ENCODE measurements at regions not wholly inside any gene's neighbourhood (a gene's known extent, or its start where the extent isn't known, plus 50 kb on each side); places are given as distances from the start of the nearest gene placed in this dataset.

DNA sequence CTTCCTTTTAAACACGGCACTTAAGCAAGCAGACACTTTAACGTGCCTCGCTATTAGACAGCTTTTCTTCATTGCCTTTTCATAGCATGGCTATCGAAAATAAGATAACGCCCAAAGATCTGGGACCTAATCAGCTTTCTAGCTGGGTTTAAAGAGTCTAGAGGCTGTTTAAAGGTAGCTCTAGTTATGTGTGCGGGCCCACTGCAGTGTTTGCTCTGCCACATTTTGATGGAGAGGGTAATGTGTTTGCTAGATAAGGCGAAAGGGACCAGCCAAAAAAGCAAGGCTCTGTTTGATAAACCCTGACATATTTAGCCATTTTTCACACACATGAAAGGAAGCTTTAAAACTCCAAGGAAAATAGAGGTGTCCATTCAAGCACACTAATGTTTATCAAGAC lies 91.6 kb downstream of the NR2F2 start:
- Histone ChIP-seq H3K4me3 (no peak overlapping the region), H3K9ac (ENCODE audit: insufficient read depth in 1 of 2, low read depth in 2 of 2, low read length in 2 of 2) (0 out of 4 replicates have a peak overlapping the region, but pooled peaks of 1 of the 2 experiments have one; percentile 28), H3K4me2 (ENCODE audit: insufficient read depth, low read length) (peak overlapping the region; percentile 5), H3K4me1 (replicated peaks in 1 of 2; ENCODE audit: control insufficient read depth in 2 of 2, insufficient read depth in 2 of 2, low read length in 2 of 2) (peaks cover 2 to 15% of the 10 kb centered on the region in 2 experiments; a peak in 3 of 5 replicates), H3K27me3 (ENCODE audit: control insufficient read depth in 2 of 2, insufficient read depth in 2 of 2, low read length in 2 of 2) (peaks cover 2 to 9% of the 10 kb centered on the region in 2 experiments; a peak in 4 of 5 replicates), H3K36me3 (ENCODE audit: control insufficient read depth, insufficient read depth, low read length) (no peaks in the 10 kb centered on the region), H3K9me1 (ENCODE audit: control insufficient read depth, insufficient read depth, low read length) (no peaks in the 10 kb centered on the region), H3K27ac (ENCODE audit: extremely low read depth, low read depth, low read length) (no peak overlapping the region; the same call in 2 of the 3 replicates), H4K20me1 (replicated peaks; ENCODE audit: control insufficient read depth, insufficient read depth, low read length) (no peaks in the 10 kb centered on the region), H2AFZ (ENCODE audit: low read depth, low read length) (peak overlapping the region; percentile 30), H3K79me2 (ENCODE audit: control insufficient read depth, insufficient read depth, low read length) (no peaks in the 10 kb centered on the region), H3K9me3 (replicated peaks; ENCODE audit: control insufficient read depth, insufficient read depth, low read depth, low read length) (no peaks in the 10 kb centered on the region)
- WGBS (ENCODE audit: insufficient coverage, low coverage, missing lambda C conversion rate), result 1% methylated on average over 7 of the region's 7 CpGs
- ATAC-seq (peak; percentile 92), FAIRE-seq (peak; percentile 94), DNase-seq (ENCODE audit: extremely low read depth in 1 of 4, low spot score in 3 of 4) (peak; percentile 43 to 85 (median 66))
- BruUV-seq (replicated peaks), result no TSS peak
- ChIA-PET POLR2A (interaction anchor here (0.6 to 1.2 kb wide), 3 partner anchors 15 to 50 kb away, joined by 3 read pairs; no protein-coding TSS in a partner anchor), CTCF (ENCODE audit: low intra/inter-chr PET ratio) (no interaction called here)
- in situ Hi-C loops (cut with MboI), result no loop called here
- intact Hi-C loops (cut with micrococcal nuclease), result loop anchor here (5.0 kb wide), 1 partner anchor 95 kb away; no protein-coding TSS in a partner anchor
- no peak for TF ChIP-seq ARID2 (IDR thresholded peaks at IDR 0.05)
- TF ChIP-seq YBX1 (IDR thresholded peaks at IDR 0.05), result no peak
- TF ChIP-seq POLR2H (tag; IDR thresholded peaks at IDR 0.05; ENCODE audit: low read depth), result no peak
- no peak for TF ChIP-seq THAP7 (CRISPR knock-in tag; IDR thresholded peaks at IDR 0.05)
- TF ChIP-seq ARNT (IDR thresholded peaks at IDR 0.05), result no peak
- TF ChIP-seq TEAD4 (IDR thresholded peaks at IDR 0.05; ENCODE audit: low read length), result peak; percentile 89
- no peak for TF ChIP-seq TEAD4 (CRISPR knock-in tag; IDR thresholded peaks at IDR 0.05; ENCODE audit: borderline replicate concordance)
- no peak for TF ChIP-seq PHB2 (IDR thresholded peaks at IDR 0.05; ENCODE audit: low read depth)
- peak; percentile 26; the same call in 1 of the 2 replicates for TF ChIP-seq SMARCC2 (IDR thresholded peaks at IDR 0.05; ENCODE audit: low read depth)
- TF ChIP-seq EZH2 (IDR thresholded peaks at IDR 0.05; ENCODE audit: borderline replicate concordance, low read depth, low read length), result no peak
- TF ChIP-seq, protein P1, sequence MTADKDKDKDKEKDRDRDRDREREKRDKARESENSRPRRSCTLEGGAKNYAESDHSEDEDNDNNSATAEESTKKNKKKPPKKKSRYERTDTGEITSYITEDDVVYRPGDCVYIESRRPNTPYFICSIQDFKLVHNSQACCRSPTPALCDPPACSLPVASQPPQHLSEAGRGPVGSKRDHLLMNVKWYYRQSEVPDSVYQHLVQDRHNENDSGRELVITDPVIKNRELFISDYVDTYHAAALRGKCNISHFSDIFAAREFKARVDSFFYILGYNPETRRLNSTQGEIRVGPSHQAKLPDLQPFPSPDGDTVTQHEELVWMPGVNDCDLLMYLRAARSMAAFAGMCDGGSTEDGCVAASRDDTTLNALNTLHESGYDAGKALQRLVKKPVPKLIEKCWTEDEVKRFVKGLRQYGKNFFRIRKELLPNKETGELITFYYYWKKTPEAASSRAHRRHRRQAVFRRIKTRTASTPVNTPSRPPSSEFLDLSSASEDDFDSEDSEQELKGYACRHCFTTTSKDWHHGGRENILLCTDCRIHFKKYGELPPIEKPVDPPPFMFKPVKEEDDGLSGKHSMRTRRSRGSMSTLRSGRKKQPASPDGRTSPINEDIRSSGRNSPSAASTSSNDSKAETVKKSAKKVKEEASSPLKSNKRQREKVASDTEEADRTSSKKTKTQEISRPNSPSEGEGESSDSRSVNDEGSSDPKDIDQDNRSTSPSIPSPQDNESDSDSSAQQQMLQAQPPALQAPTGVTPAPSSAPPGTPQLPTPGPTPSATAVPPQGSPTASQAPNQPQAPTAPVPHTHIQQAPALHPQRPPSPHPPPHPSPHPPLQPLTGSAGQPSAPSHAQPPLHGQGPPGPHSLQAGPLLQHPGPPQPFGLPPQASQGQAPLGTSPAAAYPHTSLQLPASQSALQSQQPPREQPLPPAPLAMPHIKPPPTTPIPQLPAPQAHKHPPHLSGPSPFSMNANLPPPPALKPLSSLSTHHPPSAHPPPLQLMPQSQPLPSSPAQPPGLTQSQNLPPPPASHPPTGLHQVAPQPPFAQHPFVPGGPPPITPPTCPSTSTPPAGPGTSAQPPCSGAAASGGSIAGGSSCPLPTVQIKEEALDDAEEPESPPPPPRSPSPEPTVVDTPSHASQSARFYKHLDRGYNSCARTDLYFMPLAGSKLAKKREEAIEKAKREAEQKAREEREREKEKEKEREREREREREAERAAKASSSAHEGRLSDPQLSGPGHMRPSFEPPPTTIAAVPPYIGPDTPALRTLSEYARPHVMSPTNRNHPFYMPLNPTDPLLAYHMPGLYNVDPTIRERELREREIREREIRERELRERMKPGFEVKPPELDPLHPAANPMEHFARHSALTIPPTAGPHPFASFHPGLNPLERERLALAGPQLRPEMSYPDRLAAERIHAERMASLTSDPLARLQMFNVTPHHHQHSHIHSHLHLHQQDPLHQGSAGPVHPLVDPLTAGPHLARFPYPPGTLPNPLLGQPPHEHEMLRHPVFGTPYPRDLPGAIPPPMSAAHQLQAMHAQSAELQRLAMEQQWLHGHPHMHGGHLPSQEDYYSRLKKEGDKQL (CRISPR knock-in tag; IDR thresholded peaks at IDR 0.05; ENCODE audit: borderline replicate concordance), result no peak
- TF ChIP-seq TCF7 (IDR thresholded peaks at IDR 0.05; ENCODE audit: borderline replicate concordance), result no peak
- no peak for TF ChIP-seq ETV5 (CRISPR knock-in tag; IDR thresholded peaks at IDR 0.05; ENCODE audit: low read depth)
- TF ChIP-seq CGGBP1 (CRISPR knock-in tag; IDR thresholded peaks at IDR 0.05), result no peak
- TF ChIP-seq KLF10 (CRISPR knock-in tag; IDR thresholded peaks at IDR 0.05), result no peak
- no peak for TF ChIP-seq RBM25 (IDR thresholded peaks at IDR 0.05; ENCODE audit: low read depth, low read length, severe bottlenecking)
- TF ChIP-seq, protein P2, sequence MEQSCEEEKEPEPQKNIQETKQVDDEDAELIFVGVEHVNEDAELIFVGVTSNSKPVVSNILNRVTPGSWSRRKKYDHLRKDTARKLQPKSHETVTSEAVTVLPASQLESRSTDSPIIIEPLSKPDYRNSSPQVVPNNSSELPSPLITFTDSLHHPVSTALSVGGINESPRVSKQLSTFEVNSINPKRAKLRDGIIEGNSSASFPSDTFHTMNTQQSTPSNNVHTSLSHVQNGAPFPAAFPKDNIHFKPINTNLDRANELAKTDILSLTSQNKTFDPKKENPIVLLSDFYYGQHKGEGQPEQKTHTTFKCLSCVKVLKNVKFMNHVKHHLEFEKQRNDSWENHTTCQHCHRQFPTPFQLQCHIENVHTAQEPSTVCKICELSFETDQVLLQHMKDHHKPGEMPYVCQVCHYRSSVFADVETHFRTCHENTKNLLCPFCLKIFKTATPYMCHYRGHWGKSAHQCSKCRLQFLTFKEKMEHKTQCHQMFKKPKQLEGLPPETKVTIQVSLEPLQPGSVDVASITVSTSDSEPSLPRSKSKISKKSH (CRISPR knock-in tag; IDR thresholded peaks at IDR 0.05), result no peak

Measured in K562 (cell line).